Esophagus muscularis mucosa (tissue), 4 donors: ENCODE measurements at regions not wholly inside any gene's neighbourhood (a gene's known extent, or its start where the extent isn't known, plus 50 kb on each side); places are given as distances from the start of the nearest gene placed in this dataset.

ENCODE experiments used
- DNase-seq: peaks from one replicate; pipeline ENCODE4 v3.0.0-alpha.2; 2017; ENCODE audit errors: extremely low spot score
- H3K27ac ChIP-seq, 4 donors: fragments of 200-600 bp; sonication (generic); replicated peaks in 1 of 4; 1 replicate in 3 of 4; 2 replicates in 1 of 4; pipeline ENCODE4 v1.5.1; 2016 to 2019; ENCODE audit warnings: mild to moderate bottlenecking in 1 of 4
- H3K27me3 ChIP-seq, 4 donors: fragments of 200-600 bp; sonication (generic); one replicate each; pipeline versions ENCODE4 v1.5.1 to v1.6.0; 2016 to 2019
- H3K36me3 ChIP-seq, 4 donors: fragments of 200-600 bp; sonication (generic); one replicate each; pipeline ENCODE4 v1.5.1; 2016 to 2019
- H3K4me1 ChIP-seq, 4 donors: fragments of 200-600 bp; sonication (generic); one replicate each; pipeline ENCODE4 v1.5.1; 2016 to 2019
- H3K4me3 ChIP-seq, 4 donors: fragments of 200-600 bp; sonication (generic); 1 replicate in 2 of 4; 2 replicates in 2 of 4; pipeline ENCODE4 v1.5.1; 2016 to 2019; ENCODE audit warnings: mild to moderate bottlenecking in 4 of 4, moderate library complexity in 1 of 4
- H3K9me3 ChIP-seq, 4 donors: fragments of 200-600 bp; sonication (generic); 1 replicate in 3 of 4; 2 replicates in 1 of 4; pipeline ENCODE4 v1.5.1; 2016 to 2019
- CTCF ChIP-seq, 3 experiments: fragments of 200-600 bp in 2 of 3; fragments of 450-650 bp in 1 of 3; sonication (generic) in 2 of 3; IDR thresholded peaks; one replicate each; pipeline ENCODE4 v1.5.1; 2017 to 2019; ENCODE audit warnings: antibody characterized with exemption in 3 of 3, mild to moderate bottlenecking in 2 of 3, moderate library complexity in 1 of 3
- EP300 ChIP-seq: sonication (generic); formaldehyde crosslinking; IDR thresholded peaks from one replicate; pipeline ENCODE4 v1.6.1; 2017; ENCODE audit warnings: antibody characterized with exemption
- POLR2A ChIP-seq: fragments of 450-650 bp; IDR thresholded peaks from one replicate; pipeline ENCODE4 v1.6.1; 2017; ENCODE audit warnings: antibody characterized with exemption, moderate library complexity, mild to moderate bottlenecking, low read depth
- POLR2AphosphoS5 ChIP-seq, 2 donors: sonication (generic); formaldehyde crosslinking; IDR thresholded peaks; one replicate each; pipeline ENCODE4 v1.6.1; 2017; ENCODE audit warnings: antibody characterized with exemption in 2 of 2
- WGBS: methylation state at CpG from one replicate; pipeline ENCODE4 v1.1.5; 2018; 5-methylcytosine and 5-hydroxymethylcytosine counted together
- intact Hi-C: fragments of 100-400 bp; cut with DNase I; formaldehyde crosslinking; loops from one replicate; pipeline ENCODE4 v1.15.1; 2023

GRCh38 chr12:58710901-58711300 lies 209.4 kb downstream of the LRIG3 start:
- Histone ChIP-seq H3K36me3 (no peaks in the 10 kb centered on the region), H3K9me3 (peaks cover 0 to 11% (median 9%) of the 10 kb centered on the region in 4 donors), H3K27me3 (no peaks in the 10 kb centered on the region), H3K4me3 (no peak overlapping the region), H3K4me1 (no peaks in the 10 kb centered on the region), H3K27ac (no peak overlapping the region)
- DNase-seq: no peak
- TF ChIP-seq POLR2A (no peak), POLR2AphosphoS5 (IDR thresholded peaks at IDR 0.05) (no peak), EP300 (no peak), CTCF (IDR thresholded peaks at IDR 0.05) (no peak)
- intact Hi-C loops: no loop called here

DNA sequence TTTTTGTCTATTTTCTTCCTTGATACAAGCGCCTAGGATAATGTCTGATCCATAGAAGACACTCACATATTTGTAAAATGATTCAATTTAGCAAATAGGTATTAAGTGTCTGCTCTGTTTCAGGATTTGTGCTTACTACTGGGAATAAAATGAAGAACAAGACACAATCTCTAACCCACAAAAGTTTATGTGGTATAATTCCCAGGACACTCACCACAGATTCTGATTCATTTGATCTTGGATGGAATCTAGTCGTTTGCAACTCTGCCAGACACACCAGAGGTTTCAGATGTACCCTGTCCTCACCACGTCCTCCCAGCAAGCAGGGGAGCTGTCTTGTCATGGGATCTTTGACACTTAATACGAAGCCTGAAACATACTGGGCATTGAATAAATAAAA lies 208.3 kb downstream of the LRIG3 start:
- H3K4me1 ChIP-seq: no peaks in the 10 kb centered on the region
- DNase-seq: no peak
- no peak overlapping the region for H3K4me3 ChIP-seq
- no peak overlapping the region for H3K27ac ChIP-seq
- intact Hi-C loops: no loop called here
- H3K27me3 ChIP-seq: no peaks in the 10 kb centered on the region
- no peaks in the 10 kb centered on the region for H3K36me3 ChIP-seq
- TF ChIP-seq POLR2A (no peak), POLR2AphosphoS5 (IDR thresholded peaks at IDR 0.05) (no peak), EP300 (no peak), CTCF (IDR thresholded peaks at IDR 0.05) (no peak)
- WGBS: 58% methylated on average over 4 of the region's 4 CpGs
- H3K9me3 ChIP-seq: peaks cover 0 to 11% (median 8%) of the 10 kb centered on the region in 4 donors

DNA sequence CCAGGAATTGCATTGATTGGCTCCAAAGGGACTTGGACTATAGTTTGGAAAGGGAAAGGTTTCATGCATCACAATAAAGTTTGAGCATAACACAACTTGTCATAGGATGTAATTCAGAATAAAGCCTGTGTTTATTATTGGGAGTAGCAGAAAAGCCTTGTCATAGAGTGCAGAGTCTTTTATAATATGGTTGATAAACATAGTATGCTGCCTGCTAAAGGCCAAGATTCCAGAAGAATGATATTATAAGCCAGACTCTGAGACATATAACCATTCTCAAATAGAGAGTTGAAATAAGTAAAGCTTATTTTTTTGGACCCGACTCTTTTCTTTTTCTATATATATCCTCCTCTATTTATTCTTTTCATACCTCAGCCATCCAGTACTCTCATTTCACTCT lies 207.3 kb downstream of the LRIG3 start:
- 38% methylated on average over 1 of the region's 1 CpG for WGBS
- peaks cover 0 to 11% (median 8%) of the 10 kb centered on the region in 4 donors for H3K9me3 ChIP-seq
- intact Hi-C loops: no loop called here

GRCh38 chr12:58719161-58719560 lies 201.1 kb downstream of the LRIG3 start:
- 97% methylated on average over 1 of the region's 1 CpG for WGBS
- no peaks in the 10 kb centered on the region for H3K27me3 ChIP-seq
- TF ChIP-seq POLR2A (no peak), EP300 (no peak), CTCF (IDR thresholded peaks at IDR 0.05) (no peak), POLR2AphosphoS5 (IDR thresholded peaks at IDR 0.05) (no peak)
- intact Hi-C loops: no loop called here
- H3K36me3 ChIP-seq: no peaks in the 10 kb centered on the region
- H3K27ac ChIP-seq: no peak overlapping the region
- no peaks in the 10 kb centered on the region for H3K9me3 ChIP-seq
- H3K4me1 ChIP-seq: no peaks in the 10 kb centered on the region
- no peak for DNase-seq
- no peak overlapping the region for H3K4me3 ChIP-seq

More for the DNA sequence above, 207.3 kb downstream of the LRIG3 start:
- no peaks in the 10 kb centered on the region for H3K4me1 ChIP-seq
- TF ChIP-seq POLR2A (no peak), CTCF (IDR thresholded peaks at IDR 0.05) (no peak), POLR2AphosphoS5 (IDR thresholded peaks at IDR 0.05) (no peak), EP300 (no peak)
- no peak for DNase-seq
- no peaks in the 10 kb centered on the region for H3K36me3 ChIP-seq
- H3K27ac ChIP-seq: no peak overlapping the region
- H3K27me3 ChIP-seq: no peaks in the 10 kb centered on the region
- no peak overlapping the region for H3K4me3 ChIP-seq

- H3K4me3 ChIP-seq: no peak overlapping the region
- no peaks in the 10 kb centered on the region for H3K9me3 ChIP-seq
- H3K27me3 ChIP-seq: no peaks in the 10 kb centered on the region
- no peaks in the 10 kb centered on the region for H3K4me1 ChIP-seq
- intact Hi-C loops: no loop called here
- H3K36me3 ChIP-seq: no peaks in the 10 kb centered on the region
- TF ChIP-seq EP300 (no peak), POLR2AphosphoS5 (IDR thresholded peaks at IDR 0.05) (no peak), POLR2A (no peak), CTCF (IDR thresholded peaks at IDR 0.05) (no peak)
- DNase-seq: no peak
- no peak overlapping the region for H3K27ac ChIP-seq
Observed at GRCh38 chr12:58720421-58720820, 199.9 kb downstream of the LRIG3 start.
